Fibroblast of gingiva (primary cell): ENCODE measurements at regions not wholly inside any gene's neighbourhood (a gene's known extent, or its start where the extent isn't known, plus 50 kb on each side); places are given as distances from the start of the nearest gene placed in this dataset.

ENCODE experiments used
- DNase-seq: peaks from one replicate; pipeline ENCODE4 v3.0.0-alpha.2; 2011; ENCODE audit warnings: low read depth

GRCh38 chr2:240284503-240285259, 144.2 kb upstream of the OTOS start:
- no peak for DNase-seq

DNA sequence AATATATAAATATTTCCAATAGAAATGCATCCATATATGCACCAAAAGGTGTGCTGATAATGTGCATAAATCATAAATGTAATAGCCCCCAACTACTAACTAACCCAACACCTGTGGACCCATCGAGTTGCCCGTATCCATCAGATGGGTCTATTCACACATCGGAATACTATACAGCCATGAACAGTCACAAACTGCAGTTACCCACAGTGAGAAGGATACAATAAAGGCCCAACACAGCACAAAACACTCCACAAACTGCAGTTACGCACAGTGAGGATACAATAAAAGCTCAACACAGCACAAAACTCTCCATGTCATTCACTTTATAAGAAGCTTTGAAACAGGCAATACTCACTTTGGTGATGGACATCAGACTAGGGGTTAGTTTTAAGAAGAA, 145.3 kb upstream of the OTOS start:
- no peak for DNase-seq

DNA sequence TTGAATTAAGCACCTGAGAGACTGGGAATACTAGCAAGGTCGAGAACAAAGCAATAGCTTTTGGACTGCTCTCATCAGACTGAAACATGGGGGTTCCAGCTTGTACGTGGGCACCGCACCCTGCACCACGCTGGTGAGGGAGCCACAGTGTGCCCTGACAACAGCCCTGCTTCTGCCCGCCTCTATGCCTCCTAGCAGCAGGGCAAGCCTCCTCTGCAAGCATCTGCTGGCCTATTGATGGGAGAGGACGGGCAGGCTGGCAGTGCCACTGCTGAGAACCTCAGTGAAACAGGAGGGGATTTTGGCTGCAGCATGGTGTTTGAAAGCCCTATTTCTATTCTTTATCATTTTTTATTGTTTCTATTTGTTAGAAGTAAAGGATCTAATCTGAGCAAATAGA, 146.1 kb upstream of the OTOS start:
- DNase-seq = no peak

- DNase-seq = no peak
Measured at GRCh38 chr2:240287011-240287410, 146.6 kb upstream of the OTOS start.

- no peak for DNase-seq
Measured at GRCh38 chr2:240287496-240288086, 147.1 kb upstream of the OTOS start.

GRCh38 chr2:240288087-240288521, 147.4 kb upstream of the GPC1 start:
- no peak for DNase-seq

- DNase-seq = no peak
Measured at GRCh38 chr2:240289701-240290431, 145.6 kb upstream of the GPC1 start.

DNA sequence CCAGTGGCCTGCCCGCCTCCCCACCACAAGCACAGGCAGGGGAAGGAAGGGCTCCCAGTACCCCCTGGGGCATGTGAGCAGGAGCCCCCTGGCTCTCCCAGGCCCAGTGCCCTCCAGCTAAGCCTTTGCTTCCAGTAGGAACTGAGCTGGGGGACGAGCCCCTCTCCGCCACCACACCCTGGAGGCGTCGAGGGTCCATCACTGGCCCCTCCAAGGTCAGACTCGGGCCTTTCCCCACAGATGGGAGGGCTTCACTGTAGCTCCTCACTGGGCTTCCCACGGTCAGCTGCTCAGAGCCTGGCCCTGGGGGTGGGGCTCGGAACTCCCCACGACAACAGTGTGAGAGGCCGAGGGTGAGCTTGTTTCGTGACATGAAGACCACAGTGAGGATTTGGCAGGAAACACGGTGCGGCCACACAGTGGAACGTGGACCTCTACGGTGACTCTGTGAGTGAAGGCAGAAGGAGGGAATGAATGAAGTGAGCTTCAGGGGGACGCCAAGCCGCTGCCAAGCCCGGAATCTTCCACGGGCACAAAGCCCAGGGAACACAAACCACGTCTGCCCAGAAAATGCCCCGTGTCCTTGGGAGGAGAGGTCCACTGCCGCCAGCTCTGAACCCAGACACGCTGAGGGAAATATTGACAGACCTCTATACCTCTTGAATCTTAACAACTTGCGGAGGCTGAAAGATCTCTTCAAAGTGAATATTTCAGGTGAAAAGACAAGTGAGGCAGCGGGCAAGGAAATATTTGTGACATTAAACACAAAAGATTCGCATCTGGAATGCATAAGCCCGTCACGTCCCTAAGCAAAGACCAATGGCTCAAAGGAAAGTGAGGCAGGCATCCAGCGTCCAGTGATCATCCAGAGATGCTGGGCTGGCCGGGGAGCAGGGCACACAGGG, 144.8 kb upstream of the GPC1 start:
- DNase-seq = no peak

GRCh38 chr2:240291337-240292034, 144.0 kb upstream of the GPC1 start:
- no peak for DNase-seq

- DNase-seq = no peak
Measured at GRCh38 chr2:240292035-240292574, 143.4 kb upstream of the GPC1 start.

GRCh38 chr2:240292619-240293525, 142.6 kb upstream of the GPC1 start:
- DNase-seq = no peak

GRCh38 chr2:240293557-240294461, 141.7 kb upstream of the GPC1 start:
- DNase-seq = no peak

DNA sequence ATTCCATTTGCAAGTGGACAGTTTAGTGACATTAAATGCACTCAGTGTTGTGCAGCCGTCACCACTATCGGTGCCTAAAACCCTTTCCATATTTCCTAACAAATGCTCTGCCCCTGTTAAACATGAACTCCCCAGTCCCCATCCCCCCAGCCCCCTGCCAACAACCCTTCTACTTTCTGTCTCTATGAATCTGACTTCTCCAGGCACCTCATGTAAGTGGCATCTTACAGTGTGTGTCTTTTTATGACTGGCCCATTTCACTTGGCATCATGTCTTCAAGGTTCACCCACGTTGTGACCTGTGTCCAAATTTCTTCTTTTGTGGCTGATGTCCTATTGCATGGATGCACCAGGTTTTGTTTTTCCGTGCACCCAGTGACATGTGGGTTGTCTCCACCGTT, 140.9 kb upstream of the GPC1 start:
- no peak for DNase-seq

DNA sequence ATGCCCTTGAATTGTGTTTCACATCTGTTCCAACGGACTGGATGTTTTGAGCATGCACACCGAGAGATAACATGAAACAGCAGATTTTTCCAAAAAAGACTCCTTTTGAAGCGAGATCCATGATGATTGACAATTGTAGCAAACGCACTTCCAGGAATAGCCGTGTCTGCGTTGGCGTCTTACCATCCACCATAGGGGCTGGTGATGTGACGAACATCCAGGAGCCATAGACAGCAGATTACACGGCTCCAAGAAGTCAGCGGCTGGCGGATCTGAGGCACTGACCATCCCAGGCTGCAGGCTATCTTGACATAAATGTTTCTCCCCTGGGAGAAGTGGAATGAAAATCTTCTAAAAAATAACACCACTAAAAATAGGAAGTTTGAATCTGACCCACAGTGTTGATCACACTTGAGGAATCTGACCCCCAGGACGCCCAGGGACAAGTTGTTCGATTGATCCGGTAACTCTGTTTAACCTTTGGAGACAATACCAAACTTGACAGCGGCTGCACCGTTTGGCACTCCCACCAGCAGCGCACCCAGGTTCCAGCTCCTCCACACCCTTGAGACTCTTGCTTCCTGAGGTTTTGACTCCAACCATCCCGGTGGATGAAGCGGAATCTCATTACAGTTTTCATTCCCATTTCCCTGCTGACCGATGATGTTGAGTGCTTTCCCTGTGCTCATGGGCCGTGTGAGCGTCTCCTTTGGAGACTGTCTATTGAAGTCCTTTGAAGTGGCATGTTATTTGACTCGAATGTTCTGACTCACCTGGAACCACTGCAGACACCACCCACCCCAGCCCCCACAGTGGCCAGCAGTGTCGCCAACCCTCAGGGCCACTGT, 140.0 kb upstream of the GPC1 start:
- DNase-seq = no peak

DNA sequence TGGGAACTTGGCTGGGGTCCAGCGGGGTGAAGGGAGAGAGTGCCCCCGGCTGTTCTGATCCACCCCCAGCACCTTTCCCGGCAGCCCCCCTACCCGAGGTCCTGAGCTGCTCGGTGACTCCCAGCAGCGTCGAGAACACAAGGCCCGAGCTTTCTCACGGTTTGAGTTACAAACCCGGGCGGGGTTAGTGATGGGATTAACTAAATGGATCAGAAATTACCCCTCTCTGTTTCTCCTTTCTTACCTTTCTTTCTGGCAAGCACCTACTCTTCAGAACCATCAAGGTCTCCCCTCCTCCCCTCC, 139.4 kb upstream of the GPC1 start:
- no peak for DNase-seq

DNA sequence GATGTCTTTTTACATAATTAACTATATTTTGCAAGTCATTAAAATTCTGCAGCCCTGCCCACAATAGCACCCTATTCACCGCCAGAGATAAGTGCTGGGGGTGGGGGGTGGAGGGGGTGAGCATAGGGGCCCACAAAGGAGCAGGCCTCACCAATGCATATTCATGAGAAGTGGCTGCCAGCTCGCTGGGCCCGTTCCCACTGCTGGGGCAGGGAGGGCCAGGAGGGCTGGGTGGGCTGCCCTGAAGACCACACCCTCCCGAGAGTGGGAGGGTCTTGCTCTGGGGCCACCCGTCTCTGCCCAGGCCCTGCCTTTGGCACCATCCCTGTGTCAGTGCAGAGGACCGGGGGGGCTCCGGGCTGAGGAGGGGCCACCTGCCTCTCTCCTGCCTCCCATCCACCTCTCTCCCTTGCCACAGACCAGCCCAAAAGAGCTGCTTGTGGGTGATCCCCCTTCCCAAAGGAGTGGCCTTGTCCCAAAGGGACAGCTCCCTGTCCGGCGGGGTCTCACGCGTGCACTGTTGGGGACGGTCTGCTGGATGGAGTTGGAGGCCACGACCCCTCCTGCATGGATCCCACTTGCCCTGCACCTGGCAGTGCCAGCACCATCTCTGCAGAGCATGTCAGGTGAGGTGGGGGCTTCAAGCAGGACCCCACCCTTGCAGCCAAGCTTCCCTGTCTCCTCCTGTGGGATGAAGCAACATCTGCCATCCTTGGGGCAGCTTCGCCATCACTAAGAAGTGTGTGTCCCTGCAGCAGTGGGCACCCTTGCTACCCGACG, 138.8 kb upstream of the GPC1 start:
- no peak for DNase-seq

GRCh38 chr2:240297256-240298116, 138.0 kb upstream of the GPC1 start:
- DNase-seq = no peak
